CD14-positive monocyte (primary cell): ENCODE measurements at regions not wholly inside any gene's neighbourhood (a gene's known extent, or its start where the extent isn't known, plus 50 kb on each side); places are given as distances from the start of the nearest gene placed in this dataset.

Experiments
- DNase-seq, 3 donors: peaks; one replicate each; pipeline ENCODE4 v3.0.0-alpha.2; 2011 to 2022
- H2AFZ ChIP-seq: 2 replicates; pipeline ENCODE4 v1.6.0; 2012; ENCODE audit warnings: mild to moderate bottlenecking, low read depth, low read length, inconsistent platforms; ENCODE audit not compliant: insufficient read depth, poor library complexity, severe bottlenecking
- H3K27ac ChIP-seq, 2 donors: 1 replicate in 1 of 2; 2 replicates in 1 of 2; pipeline ENCODE4 v1.5.1; 2012 to 2013; ENCODE audit warnings: low read length in 2 of 2, control low read depth in 1 of 2, inconsistent platforms in 1 of 2, low read depth in 1 of 2, mild to moderate bottlenecking in 1 of 2
- H3K27me3 ChIP-seq, 2 donors: one replicate each; pipeline versions ENCODE4 v1.6.0 to v1.6.1; 2011 to 2013; ENCODE audit warnings: low read length in 2 of 2; ENCODE audit not compliant: control insufficient read depth in 2 of 2, insufficient read depth in 2 of 2
- H3K36me3 ChIP-seq, 2 donors: replicated peaks in 1 of 2; 1 replicate in 1 of 2; 2 replicates in 1 of 2; pipeline versions ENCODE4 v1.5.1 to v1.6.1; 2012 to 2013; ENCODE audit warnings: low read length in 2 of 2, control low read depth in 1 of 2, inconsistent platforms in 1 of 2, mild to moderate bottlenecking in 1 of 2; ENCODE audit not compliant: insufficient read depth in 2 of 2, control insufficient read depth in 1 of 2
- H3K4me1 ChIP-seq, 2 donors: 1 replicate in 1 of 2; 2 replicates in 1 of 2; pipeline versions ENCODE4 v1.5.1 to v1.6.1; 2012 to 2013; ENCODE audit warnings: low read length in 2 of 2, control low read depth in 1 of 2, inconsistent platforms in 1 of 2, mild to moderate bottlenecking in 1 of 2, moderate library complexity in 1 of 2; ENCODE audit not compliant: insufficient read depth in 2 of 2, control insufficient read depth in 1 of 2
- H3K4me2 ChIP-seq: replicated peaks from 2 replicates; pipeline ENCODE3; 2012; ENCODE audit warnings: low read length, moderate library complexity, mild to moderate bottlenecking; ENCODE audit not compliant: poor library complexity, severe bottlenecking; ENCODE audit errors: extremely low read depth
- H3K4me3 ChIP-seq, 3 experiments: fragments of 200-600 bp in 1 of 3; sonication (generic) in 1 of 3; replicated peaks in 1 of 3; 1 replicate in 2 of 3; 2 replicates in 1 of 3; pipeline ENCODE4 v1.5.1; 2011 to 2013; ENCODE audit warnings: low read length in 3 of 3, mild to moderate bottlenecking in 3 of 3, control low read depth in 2 of 3, low read depth in 2 of 3, inconsistent platforms in 1 of 3, moderate library complexity in 1 of 3
- H3K79me2 ChIP-seq: 2 replicates; pipeline ENCODE4 v1.6.0; 2012; ENCODE audit warnings: mild to moderate bottlenecking, control low read depth, inconsistent platforms, low read length, moderate library complexity; ENCODE audit not compliant: insufficient read depth
- H3K9ac ChIP-seq: 2 replicates; pipeline ENCODE4 v1.6.0; 2017; ENCODE audit warnings: low read length, mild to moderate bottlenecking; ENCODE audit not compliant: insufficient read depth, poor library complexity, severe bottlenecking
- H3K9me3 ChIP-seq, 2 donors: replicated peaks in 1 of 2; 1 replicate in 1 of 2; 2 replicates in 1 of 2; pipeline versions ENCODE4 v1.5.1 to v1.6.1; 2012 to 2013; ENCODE audit warnings: low read length in 2 of 2, control low read depth in 1 of 2; ENCODE audit not compliant: control insufficient read depth in 1 of 2, insufficient read depth in 1 of 2
- H4K20me1 ChIP-seq: 2 replicates; pipeline ENCODE4 v1.6.0; 2012; ENCODE audit warnings: mild to moderate bottlenecking, low read length, control low read depth, moderate library complexity; ENCODE audit not compliant: insufficient read depth
- H3K27ac Mint-ChIP-seq, 7 donors: one replicate each; pipeline ENCODE4 v1.8.0; 2020; ENCODE audit warnings: mild to moderate bottlenecking in 7 of 7, mixed read lengths in 7 of 7, moderate library complexity in 6 of 7, inconsistent platforms in 2 of 7
- H3K27me3 Mint-ChIP-seq, 3 donors: one replicate each; pipeline ENCODE4 v1.8.0; 2021 to 2022; ENCODE audit warnings: low read depth in 3 of 3, mild to moderate bottlenecking in 3 of 3, mixed read lengths in 3 of 3, moderate library complexity in 3 of 3, inconsistent platforms in 1 of 3
- H3K36me3 Mint-ChIP-seq, 2 donors: one replicate each; pipeline ENCODE4 v1.8.0; 2020; ENCODE audit warnings: mixed read lengths in 2 of 2, inconsistent platforms in 1 of 2, mild to moderate bottlenecking in 1 of 2
- H3K4me1 Mint-ChIP-seq: one replicate; pipeline ENCODE4 v1.8.0; 2020; ENCODE audit warnings: mild to moderate bottlenecking, mixed read lengths
- H3K4me3 Mint-ChIP-seq, 2 donors: one replicate each; pipeline ENCODE4 v1.8.0; 2020; ENCODE audit warnings: mild to moderate bottlenecking in 2 of 2, mixed read lengths in 2 of 2, moderate library complexity in 1 of 2
- H3K9me3 Mint-ChIP-seq, 7 donors: one replicate each; pipeline ENCODE4 v1.8.0; 2020 to 2022; ENCODE audit warnings: mixed read lengths in 7 of 7, mild to moderate bottlenecking in 6 of 7, moderate library complexity in 6 of 7, inconsistent platforms in 2 of 7
- WGBS: methylation state at CpG from one replicate; pipeline ENCODE4 v1.1.5; 2013; ENCODE audit warnings: missing lambda C conversion rate; ENCODE audit not compliant: insufficient coverage; 5-methylcytosine and 5-hydroxymethylcytosine counted together
- intact Hi-C, 2 donors: fragments of 100-400 bp; cut with micrococcal nuclease; formaldehyde crosslinking; loops; one replicate each; pipeline versions ENCODE4 v1.15.0 to v1.15.1; 2023
- TF ChIP-seq, protein P1 (sequence below): fragments of 200-600 bp; IDR thresholded peaks from one replicate; pipeline ENCODE4 v1.8.0; 2022; ENCODE audit warnings: antibody characterized with exemption, mild to moderate bottlenecking

DNA sequence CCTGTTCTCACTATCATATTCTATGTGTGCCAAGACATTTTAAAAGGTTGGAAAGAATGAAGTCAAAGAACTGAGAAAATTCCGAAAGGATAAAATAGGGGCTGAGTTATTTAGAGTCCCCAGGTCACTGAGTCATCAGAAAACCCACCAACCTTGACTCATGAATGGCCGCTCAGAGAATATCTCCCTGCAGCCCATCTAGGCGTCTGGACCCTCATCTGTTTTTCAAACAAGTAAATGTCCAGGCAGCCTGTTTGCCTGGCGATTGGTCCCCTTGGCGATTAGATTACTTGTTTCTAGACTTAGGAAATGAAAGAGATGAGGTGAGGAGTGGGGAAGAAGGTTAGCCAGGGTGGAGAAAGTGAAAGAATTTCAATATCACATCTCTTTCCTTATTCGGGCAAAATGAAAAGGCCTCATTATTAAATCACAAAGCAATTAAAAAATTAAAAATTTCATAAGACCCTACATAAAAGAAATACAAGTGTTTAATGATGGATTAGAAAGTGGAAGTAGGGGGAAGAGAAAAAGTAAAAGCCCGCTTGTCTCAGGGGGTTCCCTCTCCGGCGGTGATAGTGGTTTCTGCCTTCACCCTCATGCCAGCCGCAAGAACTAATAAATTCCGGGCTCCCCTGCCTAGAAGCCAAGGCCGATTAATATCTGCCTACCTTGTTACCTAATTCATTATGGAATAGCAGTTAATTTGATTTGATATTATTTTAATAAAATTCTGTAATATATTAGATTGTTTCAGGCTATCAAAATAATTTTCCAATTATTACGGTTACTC lies 415.9 kb downstream of the BCL11B start:
- H3K9ac ChIP-seq, result no peak overlapping the region
- intact Hi-C loops, result no loop called here
- no peak overlapping the region for H3K27ac ChIP-seq
- no peaks in the 10 kb centered on the region for H3K79me2 ChIP-seq
- 96% methylated on average over 3 of the region's 13 CpGs for WGBS
- H3K4me2 ChIP-seq, result no peak overlapping the region
- H3K36me3 ChIP-seq, result no peaks in the 10 kb centered on the region
- H3K27me3 ChIP-seq, result no peaks in the 10 kb centered on the region
- H4K20me1 ChIP-seq, result no peaks in the 10 kb centered on the region
- Mint-ChIP-seq H3K36me3 (no peaks in the 10 kb centered on the region), H3K27ac (no peak overlapping the region), H3K9me3 (peaks cover 0 to 6% (median 3%) of the 10 kb centered on the region in 7 donors), H3K4me1 (no peaks in the 10 kb centered on the region), H3K27me3 (peaks cover 0 to 5% (median 3%) of the 10 kb centered on the region in 3 donors), H3K4me3 (no peak overlapping the region)
- no peak for DNase-seq
- no peak overlapping the region for H2AFZ ChIP-seq
- H3K4me3 ChIP-seq, result no peak overlapping the region
- no peaks in the 10 kb centered on the region for H3K4me1 ChIP-seq
- TF ChIP-seq, protein P1, sequence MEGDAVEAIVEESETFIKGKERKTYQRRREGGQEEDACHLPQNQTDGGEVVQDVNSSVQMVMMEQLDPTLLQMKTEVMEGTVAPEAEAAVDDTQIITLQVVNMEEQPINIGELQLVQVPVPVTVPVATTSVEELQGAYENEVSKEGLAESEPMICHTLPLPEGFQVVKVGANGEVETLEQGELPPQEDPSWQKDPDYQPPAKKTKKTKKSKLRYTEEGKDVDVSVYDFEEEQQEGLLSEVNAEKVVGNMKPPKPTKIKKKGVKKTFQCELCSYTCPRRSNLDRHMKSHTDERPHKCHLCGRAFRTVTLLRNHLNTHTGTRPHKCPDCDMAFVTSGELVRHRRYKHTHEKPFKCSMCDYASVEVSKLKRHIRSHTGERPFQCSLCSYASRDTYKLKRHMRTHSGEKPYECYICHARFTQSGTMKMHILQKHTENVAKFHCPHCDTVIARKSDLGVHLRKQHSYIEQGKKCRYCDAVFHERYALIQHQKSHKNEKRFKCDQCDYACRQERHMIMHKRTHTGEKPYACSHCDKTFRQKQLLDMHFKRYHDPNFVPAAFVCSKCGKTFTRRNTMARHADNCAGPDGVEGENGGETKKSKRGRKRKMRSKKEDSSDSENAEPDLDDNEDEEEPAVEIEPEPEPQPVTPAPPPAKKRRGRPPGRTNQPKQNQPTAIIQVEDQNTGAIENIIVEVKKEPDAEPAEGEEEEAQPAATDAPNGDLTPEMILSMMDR, result no peak
- H3K9me3 ChIP-seq, result no peaks in the 10 kb centered on the region

DNA sequence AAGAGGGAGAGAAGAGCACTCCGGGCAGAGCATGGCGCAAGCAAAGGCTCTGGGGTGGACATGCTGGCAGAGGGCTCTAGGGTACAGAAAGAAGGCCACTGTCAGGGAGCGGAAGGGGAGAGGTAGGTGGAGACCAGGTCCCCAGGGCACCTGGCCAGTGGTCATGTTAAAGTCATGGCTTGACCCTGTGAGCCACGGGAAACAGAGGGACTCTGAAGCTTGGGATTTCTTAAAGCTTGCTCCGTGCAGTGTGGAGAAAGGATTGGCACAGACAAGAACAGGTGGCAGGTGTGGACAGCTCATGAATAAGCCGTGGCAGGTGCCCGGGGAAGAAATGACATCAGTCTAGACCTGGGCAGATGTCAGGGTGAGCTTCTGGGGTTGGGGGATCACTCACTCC lies 413.8 kb downstream of the BCL11B start:
- Mint-ChIP-seq H3K27me3 (peaks cover 0 to 4% (median 3%) of the 10 kb centered on the region in 3 donors), H3K4me1 (no peaks in the 10 kb centered on the region), H3K9me3 (peaks cover 0 to 7% (median 2%) of the 10 kb centered on the region in 7 donors), H3K27ac (no peak overlapping the region), H3K4me3 (no peak overlapping the region), H3K36me3 (no peaks in the 10 kb centered on the region)
- H3K36me3 ChIP-seq, result no peaks in the 10 kb centered on the region
- no peaks in the 10 kb centered on the region for H3K4me1 ChIP-seq
- H2AFZ ChIP-seq, result no peak overlapping the region
- no peaks in the 10 kb centered on the region for H3K9me3 ChIP-seq
- no peaks in the 10 kb centered on the region for H3K79me2 ChIP-seq
- no peaks in the 10 kb centered on the region for H4K20me1 ChIP-seq
- no peak overlapping the region for H3K4me2 ChIP-seq
- no peak overlapping the region for H3K4me3 ChIP-seq
- WGBS, result 98% methylated on average over 6 of the region's 7 CpGs
- no peak overlapping the region for H3K9ac ChIP-seq
- intact Hi-C loops, result no loop called here
- no peaks in the 10 kb centered on the region for H3K27me3 ChIP-seq
- no peak overlapping the region for H3K27ac ChIP-seq
- TF ChIP-seq, protein P1, result no peak
- no peak for DNase-seq
